ENCODE measurements at regions not wholly inside any gene's neighbourhood (a gene's known extent, or its start where the extent isn't known, plus 50 kb on each side); places are given as distances from the start of the nearest gene placed in this dataset.
A peak's percentile ranks its signal among the peaks of the same experiment; 100 is the strongest.

DNA sequence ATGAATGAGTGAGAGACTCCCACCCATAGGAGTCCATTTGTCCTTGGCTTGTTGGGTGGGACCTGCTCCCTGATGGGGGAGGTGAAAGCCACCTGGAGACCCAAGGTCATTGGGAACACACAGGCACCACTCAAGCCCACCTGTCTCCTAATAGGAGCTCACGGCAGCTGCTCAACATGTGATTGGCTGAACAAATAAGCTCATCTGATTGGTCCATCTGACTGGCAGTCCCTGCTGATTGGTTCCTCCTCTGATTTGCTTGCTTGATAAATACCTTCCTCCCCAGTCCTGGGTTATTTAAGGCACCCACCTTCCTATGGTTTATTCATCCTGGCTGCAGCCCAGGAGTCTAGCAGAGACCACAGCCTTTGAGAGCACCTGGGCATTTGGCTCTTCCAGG, 502.9 kb downstream of the PTPRU start:
- Histone ChIP-seq H3K9me3 (no peaks in the 10 kb centered on the region), H3K27me3 (peaks cover 0 to 35% of the 10 kb centered on the region in 2 donors), H3K36me3 (no peaks in the 10 kb centered on the region), H3K27ac (no peak overlapping the region), H3K4me1 (no peaks in the 10 kb centered on the region), H3K4me3 (no peak overlapping the region)
- TF ChIP-seq, protein P1, sequence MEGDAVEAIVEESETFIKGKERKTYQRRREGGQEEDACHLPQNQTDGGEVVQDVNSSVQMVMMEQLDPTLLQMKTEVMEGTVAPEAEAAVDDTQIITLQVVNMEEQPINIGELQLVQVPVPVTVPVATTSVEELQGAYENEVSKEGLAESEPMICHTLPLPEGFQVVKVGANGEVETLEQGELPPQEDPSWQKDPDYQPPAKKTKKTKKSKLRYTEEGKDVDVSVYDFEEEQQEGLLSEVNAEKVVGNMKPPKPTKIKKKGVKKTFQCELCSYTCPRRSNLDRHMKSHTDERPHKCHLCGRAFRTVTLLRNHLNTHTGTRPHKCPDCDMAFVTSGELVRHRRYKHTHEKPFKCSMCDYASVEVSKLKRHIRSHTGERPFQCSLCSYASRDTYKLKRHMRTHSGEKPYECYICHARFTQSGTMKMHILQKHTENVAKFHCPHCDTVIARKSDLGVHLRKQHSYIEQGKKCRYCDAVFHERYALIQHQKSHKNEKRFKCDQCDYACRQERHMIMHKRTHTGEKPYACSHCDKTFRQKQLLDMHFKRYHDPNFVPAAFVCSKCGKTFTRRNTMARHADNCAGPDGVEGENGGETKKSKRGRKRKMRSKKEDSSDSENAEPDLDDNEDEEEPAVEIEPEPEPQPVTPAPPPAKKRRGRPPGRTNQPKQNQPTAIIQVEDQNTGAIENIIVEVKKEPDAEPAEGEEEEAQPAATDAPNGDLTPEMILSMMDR (IDR thresholded peaks at IDR 0.05): no peak
- no peak for DNase-seq
- intact Hi-C loops (cut with DNase I; ENCODE audit: low total_unique reads): no loop called here

DNA sequence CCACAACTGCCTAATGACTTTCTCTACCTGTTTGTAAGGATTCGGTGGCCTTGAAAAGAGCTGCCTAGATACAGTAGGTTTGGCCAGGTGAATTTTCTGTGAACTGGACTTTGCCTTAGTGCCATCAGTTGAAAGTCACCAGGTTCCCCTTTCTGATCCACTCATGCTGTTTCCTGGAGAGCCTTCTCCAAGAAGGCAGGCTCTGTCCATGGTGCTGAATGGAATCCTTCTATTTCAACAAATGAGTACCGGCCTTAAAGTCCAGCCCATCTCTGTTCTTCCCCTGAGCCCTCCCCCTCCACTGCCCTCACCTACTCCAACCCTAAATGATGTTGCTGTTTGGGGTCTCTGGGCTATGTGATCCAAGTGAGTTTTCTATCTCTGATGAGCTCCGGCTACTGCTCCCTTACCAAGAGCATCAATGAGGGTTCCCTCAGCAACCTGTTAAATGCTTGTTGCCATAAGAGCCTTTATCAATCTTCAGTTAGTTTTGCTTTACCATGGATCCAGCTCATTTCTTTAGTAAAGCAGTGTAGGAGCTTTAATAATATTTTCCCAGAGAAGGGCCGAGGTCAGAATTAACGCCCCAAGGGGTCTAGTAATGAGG, 500.4 kb downstream of the PTPRU start:
- intact Hi-C loops (cut with DNase I; ENCODE audit: low total_unique reads): no loop called here
- H3K27me3 ChIP-seq: peaks cover 0 to 35% of the 10 kb centered on the region in 2 donors
- peak in 1 of 2 donors; percentile 28 for DNase-seq

DNA sequence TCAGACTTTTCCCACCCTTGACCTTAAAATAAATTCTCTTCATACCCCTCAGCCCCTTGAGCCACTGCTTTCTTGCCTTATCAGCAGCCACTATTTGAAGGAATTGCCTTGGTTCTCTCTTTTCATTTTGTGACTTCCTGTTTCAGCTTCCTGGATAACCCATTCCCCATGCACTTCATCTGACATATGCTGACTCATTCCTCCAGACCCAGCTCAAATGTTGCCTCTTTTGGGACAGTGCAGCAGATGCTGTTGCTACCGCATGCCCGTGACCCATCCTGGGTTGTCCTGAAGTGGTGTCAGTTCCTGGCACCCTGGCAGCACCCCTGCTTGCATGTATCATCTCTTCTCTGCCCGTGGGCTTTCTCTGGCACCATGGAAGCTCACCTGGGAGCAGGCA, 496.1 kb downstream of the PTPRU start:
- Histone ChIP-seq H3K4me3 (no peak overlapping the region), H3K4me1 (no peaks in the 10 kb centered on the region), H3K36me3 (no peaks in the 10 kb centered on the region), H3K9me3 (no peaks in the 10 kb centered on the region), H3K27me3 (peaks cover 0 to 10% of the 10 kb centered on the region in 2 donors), H3K27ac (no peak overlapping the region)
- intact Hi-C loops (cut with DNase I; ENCODE audit: low total_unique reads): no loop called here
- no peak for DNase-seq
- TF ChIP-seq, protein P1 (IDR thresholded peaks at IDR 0.05): no peak

More for the DNA sequence above, 500.4 kb downstream of the PTPRU start:
- TF ChIP-seq, protein P1 (IDR thresholded peaks at IDR 0.05): no peak
- Histone ChIP-seq H3K27ac (no peak overlapping the region), H3K36me3 (no peaks in the 10 kb centered on the region), H3K9me3 (no peaks in the 10 kb centered on the region), H3K4me3 (no peak overlapping the region), H3K4me1 (no peaks in the 10 kb centered on the region)

DNA sequence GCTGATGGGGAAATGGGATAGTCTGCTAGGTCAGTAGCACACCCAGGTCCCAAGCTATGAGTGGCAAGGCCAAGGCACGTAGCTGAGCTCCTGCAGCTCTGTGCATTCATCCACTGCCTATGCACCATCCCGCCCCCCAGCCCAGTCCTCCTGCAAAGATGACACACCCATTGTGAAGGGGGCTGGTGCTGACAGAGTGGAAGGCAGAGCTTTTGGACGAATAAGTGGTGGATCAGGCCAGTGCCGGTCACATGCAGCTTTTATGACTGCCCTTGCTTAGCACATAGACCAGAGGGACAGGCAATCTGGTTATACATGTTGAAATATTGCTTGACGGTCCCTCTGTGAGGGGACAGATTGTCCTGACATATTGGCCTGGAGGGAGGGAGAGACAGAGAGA, 494.3 kb downstream of the PTPRU start:
- intact Hi-C loops (cut with DNase I; ENCODE audit: low total_unique reads): no loop called here
- Histone ChIP-seq H3K36me3 (no peaks in the 10 kb centered on the region), H3K4me3 (no peak overlapping the region), H3K4me1 (no peaks in the 10 kb centered on the region), H3K27me3 (peaks cover 0 to 13% of the 10 kb centered on the region in 2 donors), H3K27ac (no peak overlapping the region), H3K9me3 (no peaks in the 10 kb centered on the region)
- no peak for DNase-seq
- TF ChIP-seq, protein P1 (IDR thresholded peaks at IDR 0.05): no peak

DNA sequence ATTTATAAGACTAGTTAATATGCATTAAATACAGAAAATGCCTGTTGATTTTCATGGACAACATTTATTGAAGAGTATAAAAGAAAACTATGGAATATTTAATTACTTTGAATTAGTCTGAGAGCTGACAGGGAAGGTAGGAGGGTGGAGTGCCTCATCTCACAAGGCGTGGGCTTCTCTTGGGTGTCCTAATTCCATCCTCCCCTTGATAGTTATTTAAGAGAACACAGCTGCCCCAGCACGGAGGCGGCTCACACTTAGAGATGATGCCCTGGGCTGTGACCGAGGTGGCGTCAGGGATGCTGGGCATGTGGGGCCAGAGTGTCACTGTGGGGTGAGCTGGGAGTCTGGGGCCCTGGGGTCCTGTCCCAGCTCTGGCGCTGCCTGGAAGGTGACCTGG, 493.0 kb downstream of the PTPRU start:
- TF ChIP-seq, protein P1 (IDR thresholded peaks at IDR 0.05): no peak
- Histone ChIP-seq H3K4me3 (no peak overlapping the region), H3K4me1 (no peaks in the 10 kb centered on the region), H3K9me3 (no peaks in the 10 kb centered on the region), H3K27me3 (peaks cover 0 to 13% of the 10 kb centered on the region in 2 donors), H3K36me3 (no peaks in the 10 kb centered on the region), H3K27ac (no peak overlapping the region)
- intact Hi-C loops (cut with DNase I; ENCODE audit: low total_unique reads): no loop called here
- no peak for DNase-seq

DNA sequence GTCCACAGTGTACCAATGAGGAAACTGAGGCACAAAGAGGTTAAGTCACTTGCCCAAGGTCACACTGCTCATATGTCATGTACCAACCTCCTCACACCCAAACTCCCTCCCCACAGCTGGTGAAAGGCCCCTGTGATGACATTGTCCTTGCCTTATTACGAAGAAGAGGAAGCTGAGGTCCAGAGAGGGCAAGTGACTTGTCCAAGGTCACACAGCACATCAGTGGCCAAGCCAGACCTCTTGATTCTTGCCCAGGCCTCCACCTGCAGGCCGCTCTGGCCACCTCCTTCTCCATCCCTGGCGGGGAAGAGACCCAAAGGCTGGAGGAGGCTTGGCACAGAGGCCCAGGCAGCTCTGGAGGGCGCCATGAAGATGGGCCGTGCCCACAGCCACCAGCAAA, 492.4 kb downstream of the PTPRU start:
- TF ChIP-seq, protein P1 (IDR thresholded peaks at IDR 0.05): no peak
- intact Hi-C loops (cut with DNase I; ENCODE audit: low total_unique reads): no loop called here

More for the DNA sequence above, 492.4 kb downstream of the PTPRU start:
- Histone ChIP-seq H3K4me3 (no peak overlapping the region), H3K9me3 (no peaks in the 10 kb centered on the region), H3K4me1 (no peaks in the 10 kb centered on the region), H3K36me3 (no peaks in the 10 kb centered on the region), H3K27ac (no peak overlapping the region), H3K27me3 (peaks cover 0 to 13% of the 10 kb centered on the region in 2 donors)
- DNase-seq: no peak

Measured in tibial artery (tissue), 4 donors.